ENCODE measurements at regions not wholly inside any gene's neighbourhood (a gene's known extent, or its start where the extent isn't known, plus 50 kb on each side); places are given as distances from the start of the nearest gene placed in this dataset.

GRCh38 chr5:147017191-147017590 is 138.6 kb upstream of the PPP2R2B start:
- Histone ChIP-seq H3K4me3 (ENCODE audit: control insufficient read depth in 2 of 3, extremely low read depth in 1 of 3, insufficient read depth in 2 of 3, low read depth in 1 of 3, low read length in 3 of 3) (no peak overlapping the region), H4K20me1 (ENCODE audit: control insufficient read depth, extremely low read depth, insufficient read depth, low read length) (no peaks in the 10 kb centered on the region), H3K4me2 (ENCODE audit: control insufficient read depth, extremely low read depth, insufficient read depth, low read depth, low read length) (no peak overlapping the region), H3K36me3 (ENCODE audit: control insufficient read depth in 2 of 2, extremely low read depth in 1 of 2, insufficient read depth in 2 of 2, low read length in 2 of 2) (no peaks in the 10 kb centered on the region), H3K9ac (ENCODE audit: control insufficient read depth, extremely low read depth, insufficient read depth, low read length) (no peak overlapping the region), H3K9me1 (ENCODE audit: control insufficient read depth, extremely low read depth, insufficient read depth, low read length) (no peaks in the 10 kb centered on the region), H3K27me3 (ENCODE audit: control insufficient read depth, extremely low read depth, insufficient read depth, low read length) (no peaks in the 10 kb centered on the region), H3K27ac (ENCODE audit: control insufficient read depth, insufficient read depth, low read length) (no peak overlapping the region), H3K79me2 (ENCODE audit: control insufficient read depth, insufficient read depth, low read length) (no peaks in the 10 kb centered on the region), H2AFZ (ENCODE audit: control insufficient read depth, low read length) (no peak overlapping the region), H3K4me1 (ENCODE audit: control insufficient read depth, extremely low read depth, insufficient read depth, low read length) (no peaks in the 10 kb centered on the region), H3K9me3 (ENCODE audit: control insufficient read depth, low read depth, low read length) (no peaks in the 10 kb centered on the region)
- no peak for FAIRE-seq
- no peak for DNase-seq (ENCODE audit: low read depth, low spot score)
- TF ChIP-seq CTCF (optimal IDR thresholded peaks at IDR 0.05 in 1 of 3, IDR thresholded peaks at IDR 0.05 in 1 of 3, conservative IDR thresholded peaks at IDR 0.05 in 1 of 3; ENCODE audit: extremely low read depth in 1 of 3, insufficient read depth in 2 of 3, low read length in 3 of 3) (no peak), EZH2 (IDR thresholded peaks at IDR 0.05; ENCODE audit: low read length) (no peak)
- dilution Hi-C loops (cut with MboI; ENCODE audit: extremely low pct_ligation_motif_present, low sequenced_read_pairs) = no loop called here

DNA sequence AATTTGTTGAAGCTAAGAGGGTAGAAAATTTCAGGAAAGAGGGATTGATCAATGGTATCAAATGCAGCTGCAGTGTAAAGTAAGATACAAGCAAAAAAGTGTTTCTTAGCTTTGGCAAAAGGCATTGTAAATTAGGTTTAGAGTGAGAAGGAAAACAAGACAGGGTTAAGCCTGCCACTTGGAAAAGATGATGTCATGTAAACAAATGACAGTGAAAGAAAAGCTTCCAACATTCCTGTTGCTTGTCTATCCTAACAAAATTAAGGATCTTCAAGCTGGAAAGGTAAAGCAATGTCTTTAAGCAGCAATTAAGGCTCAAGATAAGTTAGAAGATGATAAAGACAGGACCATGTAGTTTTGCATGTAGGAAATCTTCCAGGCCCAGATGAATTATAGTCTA is 139.1 kb upstream of the PPP2R2B start:
- H3K9me3 ChIP-seq (ENCODE audit: control insufficient read depth, low read depth, low read length) = no peaks in the 10 kb centered on the region
- dilution Hi-C loops (cut with MboI; ENCODE audit: extremely low pct_ligation_motif_present, low sequenced_read_pairs) = no loop called here
- no peaks in the 10 kb centered on the region for H4K20me1 ChIP-seq (ENCODE audit: control insufficient read depth, extremely low read depth, insufficient read depth, low read length)
- FAIRE-seq = no peak
- no peak overlapping the region for H3K9ac ChIP-seq (ENCODE audit: control insufficient read depth, extremely low read depth, insufficient read depth, low read length)
- DNase-seq (ENCODE audit: low read depth, low spot score) = no peak
- no peak overlapping the region for H2AFZ ChIP-seq (ENCODE audit: control insufficient read depth, low read length)
- no peaks in the 10 kb centered on the region for H3K36me3 ChIP-seq (ENCODE audit: control insufficient read depth in 2 of 2, extremely low read depth in 1 of 2, insufficient read depth in 2 of 2, low read length in 2 of 2)
- H3K9me1 ChIP-seq (ENCODE audit: control insufficient read depth, extremely low read depth, insufficient read depth, low read length) = no peaks in the 10 kb centered on the region
- H3K4me1 ChIP-seq (ENCODE audit: control insufficient read depth, extremely low read depth, insufficient read depth, low read length) = no peaks in the 10 kb centered on the region
- no peak overlapping the region for H3K27ac ChIP-seq (ENCODE audit: control insufficient read depth, insufficient read depth, low read length)
- H3K27me3 ChIP-seq (ENCODE audit: control insufficient read depth, extremely low read depth, insufficient read depth, low read length) = no peaks in the 10 kb centered on the region
- no peaks in the 10 kb centered on the region for H3K79me2 ChIP-seq (ENCODE audit: control insufficient read depth, insufficient read depth, low read length)
- H3K4me2 ChIP-seq (ENCODE audit: control insufficient read depth, extremely low read depth, insufficient read depth, low read depth, low read length) = no peak overlapping the region
- H3K4me3 ChIP-seq (ENCODE audit: control insufficient read depth in 2 of 3, extremely low read depth in 1 of 3, insufficient read depth in 2 of 3, low read depth in 1 of 3, low read length in 3 of 3) = no peak overlapping the region
- TF ChIP-seq CTCF (optimal IDR thresholded peaks at IDR 0.05 in 1 of 3, IDR thresholded peaks at IDR 0.05 in 1 of 3, conservative IDR thresholded peaks at IDR 0.05 in 1 of 3; ENCODE audit: extremely low read depth in 1 of 3, insufficient read depth in 2 of 3, low read length in 3 of 3) (no peak), EZH2 (IDR thresholded peaks at IDR 0.05; ENCODE audit: low read length) (no peak)
